ENCODE measurements at regions not wholly inside any gene's neighbourhood (a gene's known extent, or its start where the extent isn't known, plus 50 kb on each side); places are given as distances from the start of the nearest gene placed in this dataset.

DNA sequence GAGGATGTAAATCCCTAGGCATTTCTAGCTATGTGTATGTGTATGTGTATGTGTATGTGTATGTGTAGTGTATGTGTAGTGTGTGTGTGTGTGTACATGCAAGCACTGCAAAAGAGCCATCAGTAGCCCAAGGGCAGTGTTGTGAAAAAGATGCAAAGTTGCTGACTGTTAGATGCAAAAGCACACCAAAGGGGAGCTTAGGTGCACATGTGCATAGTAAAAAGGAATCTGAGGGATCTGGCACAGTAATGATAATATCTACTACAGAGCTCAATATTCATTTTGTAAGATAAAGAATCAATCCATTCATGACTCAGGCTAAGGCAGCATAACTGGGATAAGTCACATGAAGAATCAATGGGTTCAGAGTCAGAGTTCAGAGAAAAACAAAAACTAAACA lies 80.2 kb downstream of the TMEM47 start:
- Histone ChIP-seq H3K27ac (no peak overlapping the region), H3K4me3 (no peak overlapping the region), H3K36me3 (no peaks in the 10 kb centered on the region), H3K4me1 (no peaks in the 10 kb centered on the region), H3K27me3 (no peaks in the 10 kb centered on the region), H3K9me3 (no peaks in the 10 kb centered on the region)
- ATAC-seq: no peak
- TF ChIP-seq EP300 (IDR thresholded peaks at IDR 0.05) (no peak), POLR2AphosphoS5 (IDR thresholded peaks at IDR 0.05) (no peak), POLR2A (IDR thresholded peaks at IDR 0.05) (no peak)
- TF ChIP-seq, protein P1, sequence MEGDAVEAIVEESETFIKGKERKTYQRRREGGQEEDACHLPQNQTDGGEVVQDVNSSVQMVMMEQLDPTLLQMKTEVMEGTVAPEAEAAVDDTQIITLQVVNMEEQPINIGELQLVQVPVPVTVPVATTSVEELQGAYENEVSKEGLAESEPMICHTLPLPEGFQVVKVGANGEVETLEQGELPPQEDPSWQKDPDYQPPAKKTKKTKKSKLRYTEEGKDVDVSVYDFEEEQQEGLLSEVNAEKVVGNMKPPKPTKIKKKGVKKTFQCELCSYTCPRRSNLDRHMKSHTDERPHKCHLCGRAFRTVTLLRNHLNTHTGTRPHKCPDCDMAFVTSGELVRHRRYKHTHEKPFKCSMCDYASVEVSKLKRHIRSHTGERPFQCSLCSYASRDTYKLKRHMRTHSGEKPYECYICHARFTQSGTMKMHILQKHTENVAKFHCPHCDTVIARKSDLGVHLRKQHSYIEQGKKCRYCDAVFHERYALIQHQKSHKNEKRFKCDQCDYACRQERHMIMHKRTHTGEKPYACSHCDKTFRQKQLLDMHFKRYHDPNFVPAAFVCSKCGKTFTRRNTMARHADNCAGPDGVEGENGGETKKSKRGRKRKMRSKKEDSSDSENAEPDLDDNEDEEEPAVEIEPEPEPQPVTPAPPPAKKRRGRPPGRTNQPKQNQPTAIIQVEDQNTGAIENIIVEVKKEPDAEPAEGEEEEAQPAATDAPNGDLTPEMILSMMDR (IDR thresholded peaks at IDR 0.05): no peak

DNA sequence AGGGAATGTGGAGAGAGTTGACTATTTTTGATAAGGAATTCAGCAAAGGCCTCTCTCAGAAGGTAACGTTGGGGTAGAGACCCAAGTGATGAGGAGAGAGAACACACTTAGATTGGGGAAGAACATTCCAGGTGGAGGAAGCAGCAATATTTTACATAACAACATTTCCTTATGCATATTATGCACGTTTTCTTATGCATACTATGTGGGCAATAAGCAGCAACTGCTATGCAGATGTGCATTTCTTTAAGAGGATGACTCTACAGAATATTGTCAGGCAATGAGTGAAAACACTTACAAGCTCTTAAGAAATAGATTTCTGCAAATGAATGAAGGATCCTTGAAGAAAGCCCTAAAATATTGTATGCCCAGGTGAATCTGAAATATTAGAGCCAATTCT lies 91.1 kb downstream of the TMEM47 start:
- Histone ChIP-seq H3K36me3 (no peaks in the 10 kb centered on the region), H3K27me3 (no peaks in the 10 kb centered on the region), H3K4me1 (no peaks in the 10 kb centered on the region), H3K27ac (no peak overlapping the region), H3K9me3 (no peaks in the 10 kb centered on the region), H3K4me3 (no peak overlapping the region)
- TF ChIP-seq POLR2AphosphoS5 (IDR thresholded peaks at IDR 0.05) (no peak), POLR2A (IDR thresholded peaks at IDR 0.05) (no peak), EP300 (IDR thresholded peaks at IDR 0.05) (no peak)
- TF ChIP-seq, protein P1 (IDR thresholded peaks at IDR 0.05): no peak
- no peak for ATAC-seq
- 50 to 60% methylated on average over 2 of the region's 2 CpGs for WGBS, 2 donors (ENCODE audit: low coverage in 1 of 2)

DNA sequence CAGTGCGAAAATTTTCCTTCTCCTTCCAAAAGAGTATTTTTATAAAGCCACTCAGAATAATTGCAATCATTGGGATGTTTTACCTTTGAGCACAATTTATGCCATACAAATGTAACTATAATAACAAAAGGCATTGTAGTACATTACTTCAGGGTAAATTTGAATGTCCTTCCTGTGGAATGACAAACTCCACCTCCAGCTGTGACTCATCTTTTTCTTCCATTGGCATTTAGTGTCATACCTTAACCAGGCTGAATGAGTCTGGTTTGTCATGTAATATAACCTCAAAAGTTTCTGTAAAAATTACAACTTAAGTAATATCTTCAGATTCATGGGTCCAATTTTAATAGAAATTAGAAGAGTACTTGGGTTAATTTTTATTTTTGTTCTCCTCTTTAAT lies 93.3 kb downstream of the TMEM47 start:
- TF ChIP-seq POLR2AphosphoS5 (IDR thresholded peaks at IDR 0.05): no peak
- TF ChIP-seq EP300 (IDR thresholded peaks at IDR 0.05): no peak
- TF ChIP-seq, protein P1 (IDR thresholded peaks at IDR 0.05): no peak
- TF ChIP-seq POLR2A (IDR thresholded peaks at IDR 0.05): no peak
- Histone ChIP-seq H3K27me3 (no peaks in the 10 kb centered on the region), H3K36me3 (no peaks in the 10 kb centered on the region), H3K27ac (no peak overlapping the region), H3K9me3 (no peaks in the 10 kb centered on the region), H3K4me3 (no peak overlapping the region), H3K4me1 (no peaks in the 10 kb centered on the region)
- 69 to 77% methylated on average over 1 of the region's 1 CpG for WGBS, 2 donors (ENCODE audit: low coverage in 1 of 2)
- ATAC-seq: no peak

DNA sequence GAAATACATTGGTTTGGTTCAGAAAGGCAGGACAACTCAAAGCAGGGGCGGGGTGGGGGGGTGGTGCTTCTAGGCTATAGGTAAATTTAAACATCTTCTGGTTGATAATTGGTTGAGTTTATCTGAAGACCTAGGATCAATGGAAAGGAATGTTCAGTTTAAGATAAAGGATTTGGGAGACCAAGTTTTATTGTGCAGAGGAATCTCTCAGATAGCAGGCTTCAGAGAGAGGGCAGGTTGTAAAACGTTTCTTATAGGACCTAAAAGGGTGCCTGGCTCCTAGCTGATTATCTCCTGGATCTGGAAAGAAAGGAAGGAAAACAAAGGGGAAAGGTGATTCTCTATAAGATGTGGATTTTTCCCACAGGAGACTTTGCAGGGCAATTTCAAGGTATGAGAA lies 94.0 kb downstream of the TMEM47 start:
- Histone ChIP-seq H3K27ac (no peak overlapping the region), H3K9me3 (no peaks in the 10 kb centered on the region), H3K27me3 (no peaks in the 10 kb centered on the region), H3K4me1 (no peaks in the 10 kb centered on the region), H3K36me3 (no peaks in the 10 kb centered on the region), H3K4me3 (no peak overlapping the region)
- no peak for TF ChIP-seq POLR2AphosphoS5 (IDR thresholded peaks at IDR 0.05)
- no peak for TF ChIP-seq EP300 (IDR thresholded peaks at IDR 0.05)
- TF ChIP-seq, protein P1 (IDR thresholded peaks at IDR 0.05): no peak
- no peak for TF ChIP-seq POLR2A (IDR thresholded peaks at IDR 0.05)
- ATAC-seq: no peak
- WGBS, 2 donors (ENCODE audit: low coverage in 1 of 2): 20 to 71% methylated on average over 1 to 2 of the region's 2 CpGs

DNA sequence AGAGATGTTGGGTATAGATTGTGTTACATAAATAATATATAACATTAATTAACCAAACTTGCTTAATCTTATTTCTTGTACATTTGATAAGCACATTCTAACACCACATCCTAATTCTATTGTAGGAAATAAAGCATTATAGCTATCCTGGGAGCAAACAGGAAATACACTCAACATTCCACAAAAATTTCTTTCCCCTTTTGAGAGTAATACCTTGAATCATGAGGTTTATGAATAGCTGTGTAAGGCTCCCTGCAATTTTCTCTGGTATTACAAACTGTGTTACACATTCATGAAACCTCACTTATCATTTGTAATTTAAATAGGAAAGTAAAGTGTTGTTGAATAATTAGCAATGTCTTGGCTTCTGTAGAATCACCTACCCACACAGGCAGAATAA lies 95.1 kb downstream of the TMEM47 start:
- H3K36me3 ChIP-seq: no peaks in the 10 kb centered on the region

More for the DNA sequence above, 95.1 kb downstream of the TMEM47 start:
- H3K4me1 ChIP-seq: no peaks in the 10 kb centered on the region
- no peak overlapping the region for H3K4me3 ChIP-seq
- H3K9me3 ChIP-seq: no peaks in the 10 kb centered on the region
- no peaks in the 10 kb centered on the region for H3K27me3 ChIP-seq
- TF ChIP-seq EP300 (IDR thresholded peaks at IDR 0.05) (no peak), POLR2A (IDR thresholded peaks at IDR 0.05) (no peak), POLR2AphosphoS5 (IDR thresholded peaks at IDR 0.05) (no peak)
- TF ChIP-seq, protein P1 (IDR thresholded peaks at IDR 0.05): no peak
- H3K27ac ChIP-seq: no peak overlapping the region
- ATAC-seq: no peak
